ENCODE measurements at regions not wholly inside any gene's neighbourhood (a gene's known extent, or its start where the extent isn't known, plus 50 kb on each side); places are given as distances from the start of the nearest gene placed in this dataset.

DNA sequence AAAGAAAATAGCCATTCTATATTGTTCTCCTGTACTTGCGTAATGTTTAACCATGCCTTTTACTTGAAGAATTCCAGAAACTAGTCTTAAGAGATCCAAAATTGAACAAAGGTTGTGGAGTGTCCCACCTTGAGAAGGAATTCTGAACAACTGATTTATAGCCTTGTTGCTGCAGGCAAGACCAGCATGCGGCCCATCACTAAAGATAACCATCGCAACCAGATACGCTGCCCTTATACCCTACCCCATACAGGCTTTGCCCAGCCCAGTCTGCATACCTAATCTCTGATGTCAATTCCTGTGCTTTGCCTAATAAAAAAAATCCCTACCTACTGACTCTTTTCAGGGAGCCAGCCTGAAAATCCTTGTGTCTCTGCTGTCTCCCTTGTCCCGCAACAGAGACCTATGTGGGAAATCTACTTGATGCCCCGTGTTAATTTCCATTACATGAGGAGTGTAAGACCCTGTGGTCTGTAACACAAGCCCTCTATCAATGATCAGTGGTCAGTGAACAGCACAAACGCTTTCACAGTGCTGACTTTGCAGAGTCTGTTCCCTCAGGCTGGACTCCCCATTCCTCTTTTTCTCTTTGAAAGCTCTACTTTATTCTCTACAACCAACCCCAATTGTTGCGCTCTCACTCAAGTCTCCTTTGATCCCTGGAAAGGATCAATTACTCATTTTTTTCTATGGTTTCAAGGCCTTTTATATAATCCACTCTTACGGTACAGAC is 125.7 kb upstream of the BTBD3 start:
- Histone ChIP-seq H3K36me3 (ENCODE audit: control insufficient read depth in 2 of 2, insufficient read depth in 2 of 2, low read length in 1 of 2) (no peaks in the 10 kb centered on the region), H3K79me2 (ENCODE audit: control insufficient read depth, insufficient read depth, low read length) (no peaks in the 10 kb centered on the region), H4K20me1 (ENCODE audit: control insufficient read depth, insufficient read depth) (no peaks in the 10 kb centered on the region), H3K9ac (ENCODE audit: control insufficient read depth, insufficient read depth, low read length) (no peak overlapping the region), H3K4me3 (no peak overlapping the region), H3K27me3 (replicated peaks in 1 of 2; ENCODE audit: control insufficient read depth in 2 of 2, insufficient read depth in 2 of 2, low read length in 1 of 2) (no peaks in the 10 kb centered on the region), H3K27ac (ENCODE audit: control insufficient read depth, insufficient read depth) (no peak overlapping the region), H2AFZ (ENCODE audit: control insufficient read depth, low read depth, low read length) (no peak overlapping the region), H3K9me3 (replicated peaks; ENCODE audit: control insufficient read depth, insufficient read depth, low read length) (no peaks in the 10 kb centered on the region), H3K4me2 (ENCODE audit: control insufficient read depth, insufficient read depth) (no peak overlapping the region), H3K4me1 (ENCODE audit: control insufficient read depth, insufficient read depth, low read length) (no peaks in the 10 kb centered on the region)
- in situ Hi-C loops (cut with MboI) (no loop called here), intact Hi-C loops (cut with micrococcal nuclease; ENCODE audit: unreplicated experiment) (no loop called here)
- ChIA-PET RAD21 (ENCODE audit: unreplicated experiment) (no interaction called here), POLR2A (no interaction called here), CTCF (no interaction called here), SMC1A (ENCODE audit: uncharacterized antibody, unreplicated experiment) (no interaction called here)
- TF ChIP-seq STAT3 (IDR thresholded peaks at IDR 0.05; ENCODE audit: low read depth, low read length) (no peak), EZH2 (IDR thresholded peaks at IDR 0.05; ENCODE audit: borderline replicate concordance, control insufficient read depth, low read depth, low read length) (no peak)
- 45% methylated on average over 9 of the region's 9 CpGs for WGBS (ENCODE audit: insufficient coverage, insufficient replicate concordance, low lambda C conversion rate, missing lambda C conversion rate)
- no peak for DNase-seq (ENCODE audit: low read depth, low spot score)
- no peak for ATAC-seq
- BruUV-seq (replicated peaks) = no TSS peak
- no peak for FAIRE-seq

DNA sequence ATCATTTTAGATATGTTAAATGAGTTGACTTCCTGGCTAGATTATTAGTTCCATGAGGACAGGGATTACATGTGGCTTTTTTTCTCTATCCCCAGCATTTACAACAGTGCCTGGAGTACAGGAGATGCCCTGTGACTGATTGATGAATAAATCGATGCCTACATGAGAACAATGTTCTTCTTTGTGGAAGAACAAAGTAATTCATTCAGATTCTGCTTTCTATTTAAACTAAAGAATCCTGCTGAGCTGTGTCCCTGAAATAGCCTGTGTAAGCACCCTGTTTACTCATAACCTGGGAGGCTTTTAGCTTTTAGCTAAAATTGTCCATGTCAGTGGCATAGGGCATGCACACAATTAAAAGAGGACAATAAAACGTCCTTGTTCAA is 125.1 kb upstream of the BTBD3 start:
- Histone ChIP-seq H3K4me1 (ENCODE audit: control insufficient read depth, insufficient read depth, low read length) (no peaks in the 10 kb centered on the region), H3K79me2 (ENCODE audit: control insufficient read depth, insufficient read depth, low read length) (no peaks in the 10 kb centered on the region), H2AFZ (ENCODE audit: control insufficient read depth, low read depth, low read length) (no peak overlapping the region), H3K4me2 (ENCODE audit: control insufficient read depth, insufficient read depth) (no peak overlapping the region), H4K20me1 (ENCODE audit: control insufficient read depth, insufficient read depth) (no peaks in the 10 kb centered on the region), H3K9ac (ENCODE audit: control insufficient read depth, insufficient read depth, low read length) (no peak overlapping the region), H3K36me3 (ENCODE audit: control insufficient read depth in 2 of 2, insufficient read depth in 2 of 2, low read length in 1 of 2) (no peaks in the 10 kb centered on the region), H3K27ac (ENCODE audit: control insufficient read depth, insufficient read depth) (no peak overlapping the region), H3K9me3 (replicated peaks; ENCODE audit: control insufficient read depth, insufficient read depth, low read length) (no peaks in the 10 kb centered on the region), H3K4me3 (no peak overlapping the region), H3K27me3 (replicated peaks in 1 of 2; ENCODE audit: control insufficient read depth in 2 of 2, insufficient read depth in 2 of 2, low read length in 1 of 2) (no peaks in the 10 kb centered on the region)
- ChIA-PET SMC1A (ENCODE audit: uncharacterized antibody, unreplicated experiment) (no interaction called here), CTCF (no interaction called here), POLR2A (no interaction called here), RAD21 (ENCODE audit: unreplicated experiment) (no interaction called here)
- ATAC-seq (no peak), FAIRE-seq (no peak), DNase-seq (ENCODE audit: low read depth, low spot score) (no peak)
- in situ Hi-C loops (cut with MboI) (no loop called here), intact Hi-C loops (cut with micrococcal nuclease; ENCODE audit: unreplicated experiment) (no loop called here)
- 3% methylated on average over 2 of the region's 2 CpGs for WGBS (ENCODE audit: insufficient coverage, insufficient replicate concordance, low lambda C conversion rate, missing lambda C conversion rate)
- no TSS peak for BruUV-seq (replicated peaks)
- TF ChIP-seq, protein P1, sequence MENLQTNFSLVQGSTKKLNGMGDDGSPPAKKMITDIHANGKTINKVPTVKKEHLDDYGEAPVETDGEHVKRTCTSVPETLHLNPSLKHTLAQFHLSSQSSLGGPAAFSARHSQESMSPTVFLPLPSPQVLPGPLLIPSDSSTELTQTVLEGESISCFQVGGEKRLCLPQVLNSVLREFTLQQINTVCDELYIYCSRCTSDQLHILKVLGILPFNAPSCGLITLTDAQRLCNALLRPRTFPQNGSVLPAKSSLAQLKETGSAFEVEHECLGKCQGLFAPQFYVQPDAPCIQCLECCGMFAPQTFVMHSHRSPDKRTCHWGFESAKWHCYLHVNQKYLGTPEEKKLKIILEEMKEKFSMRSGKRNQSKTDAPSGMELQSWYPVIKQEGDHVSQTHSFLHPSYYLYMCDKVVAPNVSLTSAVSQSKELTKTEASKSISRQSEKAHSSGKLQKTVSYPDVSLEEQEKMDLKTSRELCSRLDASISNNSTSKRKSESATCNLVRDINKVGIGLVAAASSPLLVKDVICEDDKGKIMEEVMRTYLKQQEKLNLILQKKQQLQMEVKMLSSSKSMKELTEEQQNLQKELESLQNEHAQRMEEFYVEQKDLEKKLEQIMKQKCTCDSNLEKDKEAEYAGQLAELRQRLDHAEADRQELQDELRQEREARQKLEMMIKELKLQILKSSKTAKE (IDR thresholded peaks at IDR 0.05; ENCODE audit: low read depth, poor library complexity, severe bottlenecking) = no peak
- TF ChIP-seq ETV6 (conservative IDR thresholded peaks at IDR 0.05 in 1 of 2, IDR thresholded peaks at IDR 0.05 in 1 of 2; ENCODE audit: borderline replicate concordance in 1 of 2, low read depth in 1 of 2) (no peak), CREM (IDR thresholded peaks at IDR 0.05; ENCODE audit: low read depth) (no peak), RCOR1 (conservative IDR thresholded peaks at IDR 0.05; ENCODE audit: low read depth, low read length) (no peak), EP300 (IDR thresholded peaks at IDR 0.05; ENCODE audit: borderline replicate concordance in 1 of 2, control insufficient read depth in 1 of 2, low read depth in 2 of 2, low read length in 2 of 2) (no peak)
- TF ChIP-seq, protein P2, sequence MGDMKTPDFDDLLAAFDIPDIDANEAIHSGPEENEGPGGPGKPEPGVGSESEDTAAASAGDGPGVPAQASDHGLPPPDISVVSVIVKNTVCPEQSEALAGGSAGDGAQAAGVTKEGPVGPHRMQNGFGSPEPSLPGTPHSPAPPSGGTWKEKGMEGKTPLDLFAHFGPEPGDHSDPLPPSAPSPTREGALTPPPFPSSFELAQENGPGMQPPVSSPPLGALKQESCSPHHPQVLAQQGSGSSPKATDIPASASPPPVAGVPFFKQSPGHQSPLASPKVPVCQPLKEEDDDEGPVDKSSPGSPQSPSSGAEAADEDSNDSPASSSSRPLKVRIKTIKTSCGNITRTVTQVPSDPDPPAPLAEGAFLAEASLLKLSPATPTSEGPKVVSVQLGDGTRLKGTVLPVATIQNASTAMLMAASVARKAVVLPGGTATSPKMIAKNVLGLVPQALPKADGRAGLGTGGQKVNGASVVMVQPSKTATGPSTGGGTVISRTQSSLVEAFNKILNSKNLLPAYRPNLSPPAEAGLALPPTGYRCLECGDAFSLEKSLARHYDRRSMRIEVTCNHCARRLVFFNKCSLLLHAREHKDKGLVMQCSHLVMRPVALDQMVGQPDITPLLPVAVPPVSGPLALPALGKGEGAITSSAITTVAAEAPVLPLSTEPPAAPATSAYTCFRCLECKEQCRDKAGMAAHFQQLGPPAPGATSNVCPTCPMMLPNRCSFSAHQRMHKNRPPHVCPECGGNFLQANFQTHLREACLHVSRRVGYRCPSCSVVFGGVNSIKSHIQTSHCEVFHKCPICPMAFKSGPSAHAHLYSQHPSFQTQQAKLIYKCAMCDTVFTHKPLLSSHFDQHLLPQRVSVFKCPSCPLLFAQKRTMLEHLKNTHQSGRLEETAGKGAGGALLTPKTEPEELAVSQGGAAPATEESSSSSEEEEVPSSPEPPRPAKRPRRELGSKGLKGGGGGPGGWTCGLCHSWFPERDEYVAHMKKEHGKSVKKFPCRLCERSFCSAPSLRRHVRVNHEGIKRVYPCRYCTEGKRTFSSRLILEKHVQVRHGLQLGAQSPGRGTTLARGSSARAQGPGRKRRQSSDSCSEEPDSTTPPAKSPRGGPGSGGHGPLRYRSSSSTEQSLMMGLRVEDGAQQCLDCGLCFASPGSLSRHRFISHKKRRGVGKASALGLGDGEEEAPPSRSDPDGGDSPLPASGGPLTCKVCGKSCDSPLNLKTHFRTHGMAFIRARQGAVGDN (IDR thresholded peaks at IDR 0.05) = no peak

Data from GM12878 (cell line).